IMR-90 (cell line): ENCODE measurements at regions not wholly inside any gene's neighbourhood (a gene's known extent, or its start where the extent isn't known, plus 50 kb on each side); places are given as distances from the start of the nearest gene placed in this dataset.
A peak's percentile ranks its signal among the peaks of the same experiment; 100 is the strongest.

Experiments used
- ATAC-seq: fragments of 200-7000 bp; cut with Tn5 transposase; 2 replicates; pipeline ENCODE4 v1.9.1; 2020; ENCODE audit warnings: low read depth, mild to moderate bottlenecking, moderate library complexity
- BruUV-seq: library from RNA; stranded (reverse); fragments of 400-500 nt; replicated peaks from 2 replicates; lab custom pipeline; 2021; lab: Mats Ljungman, UMichigan
- CTCF ChIA-PET: fragments of 300-600 bp; formaldehyde crosslinking; extraction: SDS; loops from one replicate; lab custom pipeline; 2021; ENCODE audit warnings: antibody characterized with exemption; lab: Yijun Ruan, JAX
- POLR2A ChIA-PET: fragments of 300-600 bp; sonication (Branson Sonifier 250); formaldehyde crosslinking; loops from one replicate; lab custom pipeline; 2022; ENCODE audit warnings: antibody characterized with exemption; ENCODE audit not compliant: unreplicated experiment; lab: Charles Lee
- DNase-seq: peaks from one replicate; pipeline ENCODE4 v3.0.0; 2013
- H2AFZ ChIP-seq: replicated peaks from 2 replicates; pipeline ENCODE3; 2013; ENCODE audit warnings: low read length, mild to moderate bottlenecking; ENCODE audit not compliant: poor library complexity
- H2AK5ac ChIP-seq: 2 replicates; pipeline ENCODE4 v1.6.1; 2013; ENCODE audit warnings: low read depth, low read length, inconsistent platforms
- H2AK9ac ChIP-seq: replicated peaks from 2 replicates; pipeline ENCODE3; 2013; ENCODE audit warnings: mild to moderate bottlenecking, low read depth, low read length, moderate library complexity; ENCODE audit not compliant: poor library complexity
- H2BK120ac ChIP-seq: 2 replicates; pipeline ENCODE4 v1.6.1; 2013; ENCODE audit warnings: low read depth, low read length, inconsistent platforms
- H2BK15ac ChIP-seq: 3 replicates; pipeline ENCODE4 v1.6.1; 2013; ENCODE audit warnings: low read depth, low read length, inconsistent platforms
- H2BK20ac ChIP-seq: 2 replicates; pipeline ENCODE4 v1.6.1; 2013; ENCODE audit warnings: low read depth, mild to moderate bottlenecking, inconsistent platforms, low read length, moderate library complexity
- H2BK5ac ChIP-seq: 2 replicates; pipeline ENCODE4 v1.6.1; 2013; ENCODE audit warnings: mild to moderate bottlenecking, low read depth, low read length, inconsistent platforms; ENCODE audit not compliant: poor library complexity, severe bottlenecking
- H3K14ac ChIP-seq: replicated peaks from 2 replicates; pipeline ENCODE4 v1.6.1; 2013; ENCODE audit warnings: low read depth, low read length, inconsistent platforms
- H3K18ac ChIP-seq: 2 replicates; pipeline ENCODE4 v1.6.1; 2013; ENCODE audit warnings: low read depth, low read length, control low read depth
- H3K23ac ChIP-seq: 2 replicates; pipeline ENCODE4 v1.6.1; 2013; ENCODE audit warnings: low read depth, low read length, inconsistent platforms
- H3K27ac ChIP-seq: 2 replicates; pipeline ENCODE4 v1.5.1; 2013; ENCODE audit warnings: mild to moderate bottlenecking, control low read depth, low read length; ENCODE audit not compliant: insufficient read depth
- H3K27me3 ChIP-seq: 2 replicates; pipeline ENCODE4 v1.6.1; 2013; ENCODE audit warnings: low read length; ENCODE audit not compliant: control insufficient read depth, insufficient read depth
- H3K36me3 ChIP-seq: 2 replicates; pipeline ENCODE4 v1.6.1; 2013; ENCODE audit warnings: low read length, mixed read lengths; ENCODE audit not compliant: control insufficient read depth, insufficient read depth
- H3K4ac ChIP-seq: 2 replicates; pipeline ENCODE4 v1.6.1; 2013; ENCODE audit warnings: low read depth, low read length, inconsistent platforms
- H3K4me1 ChIP-seq: 2 replicates; pipeline ENCODE4 v1.6.1; 2013; ENCODE audit warnings: low read length, mixed read lengths; ENCODE audit not compliant: control insufficient read depth, insufficient read depth
- H3K4me2 ChIP-seq: 2 replicates; pipeline ENCODE4 v1.6.1; 2013; ENCODE audit warnings: low read depth, mild to moderate bottlenecking, control low read depth, low read length, moderate library complexity
- H3K4me3 ChIP-seq: 2 replicates; pipeline ENCODE4 v1.5.1; 2013; ENCODE audit warnings: low read depth, mild to moderate bottlenecking, control low read depth, low read length, moderate library complexity; ENCODE audit not compliant: insufficient read depth
- H3K56ac ChIP-seq: 2 replicates; pipeline ENCODE4 v1.6.1; 2013; ENCODE audit warnings: low read length, inconsistent platforms; ENCODE audit not compliant: insufficient read depth; ENCODE audit errors: extremely low read depth
- H3K79me1 ChIP-seq, 2 experiments: 2 replicates each; pipeline ENCODE4 v1.6.1; 2013; ENCODE audit warnings: low read length in 2 of 2, inconsistent platforms in 1 of 2, low read depth in 1 of 2
- H3K9ac ChIP-seq: 2 replicates; pipeline ENCODE4 v1.6.1; 2013; ENCODE audit warnings: low read depth, low read length, control low read depth
- H3K9me1 ChIP-seq: 2 replicates; pipeline ENCODE4 v1.6.1; 2013; ENCODE audit warnings: low read length, inconsistent platforms; ENCODE audit not compliant: insufficient read depth
- H3K9me3 ChIP-seq: 2 replicates; pipeline ENCODE4 v1.6.1; 2013; ENCODE audit warnings: low read length; ENCODE audit not compliant: control insufficient read depth, insufficient read depth
- H4K20me1 ChIP-seq: 2 replicates; pipeline ENCODE4 v1.6.1; 2013; ENCODE audit warnings: low read length, inconsistent platforms; ENCODE audit not compliant: insufficient read depth
- H4K5ac ChIP-seq: 2 replicates; pipeline ENCODE4 v1.6.1; 2013; ENCODE audit warnings: mild to moderate bottlenecking, low read depth, low read length, control low read depth
- H4K8ac ChIP-seq, 2 experiments: 2 replicates each; pipeline ENCODE4 v1.6.1; 2013; ENCODE audit warnings: low read depth in 2 of 2, low read length in 2 of 2, control low read depth in 1 of 2, inconsistent platforms in 1 of 2
- H4K91ac ChIP-seq: 2 replicates; pipeline ENCODE4 v1.6.1; 2013; ENCODE audit warnings: low read depth, low read length, inconsistent platforms; ENCODE audit not compliant: insufficient read depth
- CHD1 ChIP-seq: IDR thresholded peaks from 2 replicates; pipeline ENCODE4 v1.6.1; 2012; ENCODE audit warnings: low read depth, low read length, improper control_type of control experiment
- MXI1 ChIP-seq: IDR thresholded peaks from 2 replicates; pipeline ENCODE4 v1.6.1; 2012; ENCODE audit warnings: low read depth, mild to moderate bottlenecking, low read length, moderate library complexity, borderline replicate concordance
- POLR2A ChIP-seq: IDR thresholded peaks from 2 replicates; pipeline ENCODE4 v1.6.1; 2012; ENCODE audit warnings: mild to moderate bottlenecking, low read depth, low read length
- RFX5 ChIP-seq: IDR thresholded peaks from 2 replicates; pipeline ENCODE4 v1.8.0; 2012; ENCODE audit warnings: low read depth, mild to moderate bottlenecking, low read length, moderate library complexity
- SMC3 ChIP-seq: fragments of 150-350 bp; IDR thresholded peaks from 2 replicates; pipeline ENCODE4 v1.6.1; 2016; ENCODE audit warnings: low read depth, mild to moderate bottlenecking, antibody characterized with exemption, low read length, moderate library complexity
- USF2 ChIP-seq: fragments of 150-350 bp; IDR thresholded peaks from 2 replicates; pipeline ENCODE4 v1.6.1; 2017; ENCODE audit warnings: mild to moderate bottlenecking, antibody characterized with exemption, low read length, low read depth
- WGBS, 2 experiments: methylation state at CpG; one replicate each; pipeline versions ENCODE4 v1.1.5 to v1.1.7; 2013; ENCODE audit warnings: missing lambda C conversion rate in 2 of 2; ENCODE audit not compliant: insufficient read length in 1 of 2; ENCODE audit errors: extremely low coverage in 2 of 2; 5-methylcytosine and 5-hydroxymethylcytosine counted together
- dilution Hi-C: fragments of 300-500 bp; cut with HindIII; formaldehyde crosslinking; loops from one replicate; pipeline ENCODE4 v1.14.3; 2018; ENCODE audit warnings: low sequenced_read_pairs; ENCODE audit not compliant: unreplicated experiment
- in situ Hi-C: fragments of 300-500 bp; cut with MboI; formaldehyde crosslinking; loops from 3 replicates; pipeline ENCODE4 v1.14.3; 2019; ENCODE audit warnings: low sequenced_read_pairs, inconsistent platforms, mixed read lengths
- intact Hi-C: fragments of 100-400 bp; cut with micrococcal nuclease; formaldehyde crosslinking; loops from 2 replicates; pipeline ENCODE4 v1.10.0; 2022

- no TSS peak for BruUV-seq
- no peak overlapping the region for H2BK5ac ChIP-seq
- ATAC-seq (no peak), DNase-seq (no peak)
- no peaks in the 10 kb centered on the region for H3K9me1 ChIP-seq
- no peak overlapping the region for H4K8ac ChIP-seq
- dilution Hi-C loops, result no loop called here
- no peak overlapping the region for H3K14ac ChIP-seq
- POLR2A ChIA-PET, result no interaction called here
- no peak overlapping the region for H2BK20ac ChIP-seq
- no peak overlapping the region for H3K18ac ChIP-seq
- no peak overlapping the region for H3K4me3 ChIP-seq
- H3K4me1 ChIP-seq, result no peaks in the 10 kb centered on the region
- no peak overlapping the region for H2AK5ac ChIP-seq
- H4K91ac ChIP-seq, result no peak overlapping the region
- H3K4me2 ChIP-seq, result no peak overlapping the region
- no peak overlapping the region for H2AFZ ChIP-seq
- H2AK9ac ChIP-seq, result peak overlapping the region; percentile 55
- no peak overlapping the region for H3K4ac ChIP-seq
- no peak overlapping the region for H4K5ac ChIP-seq
- WGBS, 2 experiments, result 67% methylated on average over 5 of the region's 5 CpGs; no CpG with 5 or more reads in 1 of the 2 experiments
- no peaks in the 10 kb centered on the region for H3K79me1 ChIP-seq
- no peak overlapping the region for H3K9ac ChIP-seq
- H2BK15ac ChIP-seq, result no peak overlapping the region
- no peak overlapping the region for H2BK120ac ChIP-seq
- in situ Hi-C loops, result no loop called here
- no peak overlapping the region for H3K56ac ChIP-seq
- TF ChIP-seq CHD1 (no peak), SMC3 (no peak), USF2 (no peak), RFX5 (no peak), MXI1 (no peak), POLR2A (no peak)
- CTCF ChIA-PET, result interaction anchor here (0.5 kb wide), 1 partner anchor 827 kb away, joined by 3 read pairs; no protein-coding TSS in a partner anchor
- no peak overlapping the region for H3K27ac ChIP-seq
- H4K20me1 ChIP-seq, result no peaks in the 10 kb centered on the region
- H3K36me3 ChIP-seq, result no peaks in the 10 kb centered on the region
- H3K23ac ChIP-seq, result no peak overlapping the region
- peaks cover 2% of the 10 kb centered on the region; the same call in 1 of the 2 replicates for H3K9me3 ChIP-seq
- H3K27me3 ChIP-seq, result peaks cover 31% of the 10 kb centered on the region
- intact Hi-C loops, result loop anchor here (5.0 kb wide), 1 partner anchor 105 kb away; no protein-coding TSS in a partner anchor
These were observed 60.5 kb upstream of the ABCD3 start for GRCh38 chr1:94357661-94358060.
